HG03432 (cell line): ENCODE measurements at regions not wholly inside any gene's neighbourhood (a gene's known extent, or its start where the extent isn't known, plus 50 kb on each side); places are given as distances from the start of the nearest gene placed in this dataset.

Source experiments
- ATAC-seq: cut with Tn5 transposase; IDR thresholded peaks from one replicate; pipeline ENCODE4 v1.9.1; 2021; ENCODE audit warnings: mild to moderate bottlenecking, moderate library complexity; ENCODE audit not compliant: unreplicated experiment

- ATAC-seq: no peak
Measured at GRCh38 chr10:2953495-2953894, 113.9 kb upstream of the PFKP start.

- no peak for ATAC-seq
Measured at GRCh38 chr10:2951235-2951835, 116.0 kb upstream of the PFKP start.

- no peak for ATAC-seq
Measured at GRCh38 chr10:2950546-2950945, 116.8 kb upstream of the PFKP start.

- peak; percentile 72 for ATAC-seq
Measured at GRCh38 chr10:2949948-2950354, 117.4 kb upstream of the PFKP start.

GRCh38 chr10:2949221-2949947 is 118.0 kb upstream of the PFKP start:
- peak; percentile 5 for ATAC-seq

- ATAC-seq: peak; percentile 78
Measured at GRCh38 chr10:2948127-2948854, 119.1 kb upstream of the PFKP start.

- ATAC-seq: no peak
Measured at GRCh38 chr10:2944788-2945187, 122.6 kb upstream of the PFKP start.

GRCh38 chr10:2943932-2944614 is 123.3 kb upstream of the PFKP start:
- no peak for ATAC-seq

GRCh38 chr10:2942938-2943337 is 124.4 kb upstream of the PFKP start:
- no peak for ATAC-seq

GRCh38 chr10:2938869-2939268 is 128.5 kb upstream of the PFKP start:
- ATAC-seq: no peak

- ATAC-seq: no peak
Measured at GRCh38 chr10:2936816-2937215, 130.5 kb upstream of the PFKP start.

GRCh38 chr10:2935647-2936386 is 131.5 kb upstream of the PFKP start:
- ATAC-seq: no peak

GRCh38 chr10:2933924-2934323 is 133.4 kb upstream of the PFKP start:
- no peak for ATAC-seq

- ATAC-seq: no peak
Measured at GRCh38 chr10:2933519-2933918, 133.8 kb upstream of the PFKP start.

- ATAC-seq: no peak
Measured at GRCh38 chr10:2933071-2933470, 134.3 kb upstream of the PFKP start.

- no peak for ATAC-seq
Measured at GRCh38 chr10:2929480-2930258, 137.7 kb upstream of the PFKP start.

- peak; percentile 94 for ATAC-seq
Measured at GRCh38 chr10:2927958-2928840, 139.1 kb upstream of the PFKP start.

GRCh38 chr10:2926918-2927660 is 140.3 kb upstream of the PFKP start:
- no peak for ATAC-seq
